Adrenal gland (tissue), 5 donors: ENCODE measurements at regions not wholly inside any gene's neighbourhood (a gene's known extent, or its start where the extent isn't known, plus 50 kb on each side); places are given as distances from the start of the nearest gene placed in this dataset.

Source experiments
- CTCF ChIP-seq, 6 experiments: fragments of 450-650 bp in 4 of 6; fragments of 200-600 bp in 2 of 6; sonication (generic) in 1 of 6; IDR thresholded peaks; 1 replicate in 5 of 6; 2 replicates in 1 of 6; pipeline versions ENCODE4 v1.5.1 to v1.8.0; 2016 to 2021; ENCODE audit warnings: antibody characterized with exemption in 6 of 6, mild to moderate bottlenecking in 2 of 6, moderate library complexity in 1 of 6
- POLR2A ChIP-seq, 2 donors: fragments of 450-650 bp; IDR thresholded peaks; one replicate each; pipeline ENCODE4 v1.6.1; 2017; ENCODE audit warnings: antibody characterized with exemption in 2 of 2, mild to moderate bottlenecking in 2 of 2, moderate library complexity in 1 of 2
- donor health status: DM: no; HTN: no; CAD: no.

GRCh38 chr2:43087413-43087812 is 139.0 kb downstream of the ZFP36L2 start:
- TF ChIP-seq POLR2A (IDR thresholded peaks at IDR 0.05), result no peak
- TF ChIP-seq CTCF (IDR thresholded peaks at IDR 0.05), result no peak
